ENCODE measurements at regions not wholly inside any gene's neighbourhood (a gene's known extent, or its start where the extent isn't known, plus 50 kb on each side); places are given as distances from the start of the nearest gene placed in this dataset.
"Not testable (repeated sequence)": the region's sequence is repeated elsewhere in the genome, so short reads cannot be mapped to it uniquely, and the experiment has no call there.

DNA sequence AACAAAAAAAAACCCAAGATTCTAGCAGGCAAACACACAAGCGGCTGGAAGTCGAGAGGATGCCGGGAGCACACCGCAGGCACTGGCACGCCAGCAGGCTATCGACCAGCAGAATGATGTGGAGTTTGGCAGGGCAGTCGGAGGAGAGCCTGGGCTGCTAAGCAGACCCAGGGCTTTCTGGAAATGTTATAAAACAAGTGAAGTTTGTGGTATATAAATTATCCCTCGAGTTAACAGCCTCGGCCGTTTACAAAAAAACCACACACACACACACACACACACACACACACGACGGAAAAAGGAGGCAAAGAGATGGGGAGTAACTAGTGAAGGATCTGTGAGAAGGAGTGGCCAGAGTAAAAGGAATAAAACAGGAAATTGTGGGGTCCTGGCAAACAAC, 87.2 kb upstream of the IVNS1ABP start:
- DNase-seq (ENCODE audit: low read depth in 2 of 2): no peak

DNA sequence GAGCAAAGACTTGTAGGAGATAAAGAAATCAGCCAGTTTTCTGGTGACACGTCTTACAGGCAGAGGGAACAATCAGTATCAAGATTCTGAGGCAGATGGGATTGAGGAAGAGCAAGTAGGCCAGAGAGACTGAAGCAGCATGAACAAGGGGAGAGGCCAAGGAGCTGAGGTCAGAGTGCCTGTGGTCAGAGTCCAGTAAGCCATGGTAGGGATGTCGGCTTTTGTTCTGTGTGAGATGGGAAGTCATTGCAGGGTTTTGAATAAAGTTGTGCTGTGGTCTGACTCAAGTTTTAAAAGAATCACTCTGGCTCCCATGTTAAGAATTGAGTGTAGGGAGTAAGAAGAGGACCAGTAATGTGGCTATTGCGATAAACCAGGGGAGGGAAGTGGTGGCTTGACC, 85.9 kb upstream of the IVNS1ABP start:
- DNase-seq (ENCODE audit: low read depth in 2 of 2): no peak

DNA sequence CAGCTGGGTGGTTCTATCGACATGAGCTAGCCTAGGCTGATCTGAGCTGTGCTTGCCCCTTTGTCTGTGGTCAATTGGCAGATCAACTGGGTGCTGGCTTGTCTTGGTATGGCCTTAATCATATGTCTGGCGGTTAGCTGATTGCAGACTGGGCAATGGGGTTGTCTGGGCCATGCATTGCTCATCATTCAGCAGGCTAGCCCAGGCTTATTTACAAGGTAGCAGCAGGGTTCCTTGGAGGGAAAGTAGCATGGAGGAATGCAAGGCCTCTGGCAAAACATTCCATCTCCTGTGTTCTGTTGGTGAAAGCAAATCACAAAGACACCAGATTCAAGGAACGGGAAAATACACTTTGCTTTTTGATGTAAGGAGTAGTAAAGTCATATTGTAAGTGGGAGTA, 84.0 kb upstream of the IVNS1ABP start:
- DNase-seq (ENCODE audit: low read depth in 2 of 2): no peak

DNA sequence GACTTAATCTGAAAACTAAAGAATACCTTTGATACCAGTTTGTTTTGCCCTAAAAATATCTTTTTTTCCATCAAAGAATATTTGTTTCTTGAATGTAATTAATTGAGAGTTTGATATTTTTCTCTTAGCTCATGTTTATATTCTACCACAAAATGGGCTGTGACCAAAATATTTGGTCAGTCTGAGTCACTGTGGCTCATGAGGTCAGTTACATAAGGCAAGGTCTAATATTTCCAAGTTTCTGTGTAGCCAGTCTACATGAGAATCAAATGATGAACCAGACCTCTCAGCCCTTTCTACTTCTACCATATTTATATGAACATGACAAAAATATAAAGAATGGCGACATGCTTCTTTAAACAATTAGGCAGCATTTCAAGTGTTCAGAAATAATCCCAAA, 83.0 kb upstream of the IVNS1ABP start:
- DNase-seq (ENCODE audit: low read depth in 2 of 2): no peak

DNA sequence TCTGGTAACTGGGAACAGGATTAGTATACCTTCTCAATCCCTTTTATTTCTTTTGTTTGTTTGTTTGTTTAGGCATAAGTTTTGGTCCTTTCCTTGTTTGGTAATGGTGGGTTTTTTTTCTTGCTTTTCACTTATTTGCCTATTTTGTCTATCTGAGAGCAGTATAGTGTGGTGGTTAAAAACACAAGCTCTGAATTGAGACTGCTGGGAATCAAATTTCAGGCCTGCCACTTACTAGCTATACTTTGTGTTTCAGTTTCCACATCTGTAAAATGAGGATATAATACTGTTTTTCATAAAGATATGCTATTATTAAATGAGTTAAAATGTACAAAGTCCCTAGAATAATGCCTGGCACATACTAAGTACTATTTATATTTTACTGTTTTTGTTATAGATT, 81.6 kb upstream of the IVNS1ABP start:
- DNase-seq (ENCODE audit: low read depth in 2 of 2): no peak

DNA sequence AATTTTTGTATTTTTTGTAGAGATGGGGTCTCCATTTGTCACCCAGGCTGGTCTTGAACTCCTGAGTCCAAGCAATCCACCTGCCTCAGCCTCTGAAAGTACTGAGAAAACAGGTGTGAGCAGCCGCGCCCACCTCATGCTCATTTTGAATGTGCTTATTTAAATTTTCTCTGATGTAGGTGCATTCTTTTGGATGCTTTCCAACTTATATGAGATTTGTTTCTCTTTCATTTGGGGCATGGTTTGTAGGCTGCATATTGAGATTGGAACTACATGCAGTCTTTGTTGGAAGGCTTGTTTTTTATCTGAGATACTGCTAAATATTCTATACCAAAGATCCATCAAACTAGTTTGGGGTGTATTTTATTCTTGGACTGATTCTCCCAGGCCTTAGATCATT, 81.0 kb upstream of the IVNS1ABP start:
- DNase-seq (ENCODE audit: low read depth in 2 of 2): no peak

DNA sequence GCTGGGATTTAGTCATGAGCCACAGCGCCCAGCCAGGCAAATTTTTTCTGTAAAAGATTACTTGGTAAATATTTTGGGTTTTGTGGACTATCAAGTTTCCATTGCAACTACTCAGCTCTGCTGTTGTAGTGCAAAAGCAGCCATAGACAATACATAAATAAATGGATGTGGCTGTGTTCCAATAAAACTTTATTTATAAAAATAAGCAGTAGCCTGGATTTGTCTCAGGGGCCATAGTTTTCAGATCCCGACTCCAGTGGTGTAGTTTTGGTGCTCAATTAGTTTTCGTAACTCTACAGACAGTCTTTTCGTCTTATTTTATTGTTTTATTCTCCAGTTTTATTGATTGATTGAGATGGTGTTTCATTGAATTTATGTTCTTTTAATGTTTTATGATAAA, 80.1 kb upstream of the IVNS1ABP start:
- DNase-seq (ENCODE audit: low read depth in 2 of 2): no peak

DNA sequence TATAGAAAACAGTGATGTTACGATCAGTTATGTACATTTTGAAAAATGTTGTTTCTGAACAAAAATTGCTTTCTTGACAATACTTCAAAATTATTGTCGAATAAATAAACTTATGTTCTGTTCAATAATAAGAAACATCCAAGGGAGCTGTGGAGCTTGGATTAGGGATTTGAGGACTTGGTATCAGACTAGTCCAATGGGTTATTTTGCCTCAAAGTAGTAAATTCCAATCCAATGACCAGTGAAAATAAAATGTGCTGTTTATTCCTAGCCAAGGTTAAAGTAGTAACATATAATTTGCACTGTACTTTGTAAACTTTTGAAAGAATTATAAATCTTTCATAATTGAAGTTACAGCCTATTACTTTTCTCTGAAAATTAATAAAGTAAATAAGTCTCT, 79.1 kb upstream of the IVNS1ABP start:
- no peak for DNase-seq (ENCODE audit: low read depth in 2 of 2)

DNA sequence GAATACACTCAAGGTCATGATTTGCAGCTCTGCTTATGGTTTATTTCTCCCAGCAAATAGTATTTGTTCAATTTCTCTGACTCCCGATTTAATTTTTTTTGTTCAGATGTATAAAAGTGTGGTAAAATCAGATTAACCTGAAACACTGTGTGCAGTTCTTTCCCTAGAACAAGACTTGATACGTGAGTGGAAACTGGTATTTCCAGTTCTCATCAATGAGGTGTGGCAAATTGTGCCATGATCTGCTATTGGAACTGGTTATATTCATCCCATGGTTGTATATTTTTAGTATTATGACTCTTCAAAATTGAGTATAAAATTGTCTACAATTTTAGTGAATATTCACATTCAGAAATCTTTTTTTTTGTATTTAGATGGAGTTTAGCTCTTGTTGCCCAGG, 76.8 kb upstream of the IVNS1ABP start:
- DNase-seq (ENCODE audit: low read depth in 2 of 2): no peak

DNA sequence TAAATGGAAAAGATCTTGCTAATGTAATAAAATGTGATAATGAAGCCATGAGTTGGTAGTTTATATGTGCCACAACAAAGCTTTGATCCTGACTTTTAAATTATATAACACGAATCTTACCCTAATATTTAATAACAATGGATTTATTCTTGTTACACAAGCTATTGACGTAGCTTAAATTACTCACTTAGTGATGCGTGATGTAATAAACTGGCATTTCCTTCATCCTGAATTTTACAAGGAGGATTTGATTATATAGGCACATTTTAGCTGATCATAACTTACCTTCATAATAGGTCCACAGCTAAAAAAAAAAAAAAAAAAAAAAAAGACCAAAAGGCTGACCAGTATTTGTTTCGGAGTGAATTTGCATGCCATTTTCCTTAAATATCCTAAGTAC, 76.2 kb upstream of the IVNS1ABP start:
- DNase-seq (ENCODE audit: low read depth in 2 of 2): no peak

DNA sequence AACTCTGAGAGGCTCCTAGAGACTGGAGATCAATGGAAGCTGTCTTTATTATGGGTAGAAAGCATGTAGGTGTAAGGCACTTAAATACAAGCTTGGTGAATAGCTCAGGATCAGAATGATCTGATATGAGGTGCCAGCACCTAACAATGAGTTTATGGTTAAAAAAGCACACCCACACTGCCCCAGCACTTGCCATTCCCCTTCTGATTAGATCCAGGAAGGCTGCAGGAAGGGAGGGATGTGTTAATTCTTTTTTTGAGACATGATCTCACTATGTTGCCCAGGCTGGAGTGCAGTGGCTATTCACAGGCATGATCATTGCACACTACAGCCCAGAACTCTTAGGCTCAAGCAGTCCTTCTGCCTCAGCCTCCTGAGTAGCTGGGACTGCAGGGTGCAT, 71.8 kb upstream of the IVNS1ABP start:
- DNase-seq (ENCODE audit: low read depth in 2 of 2): no peak

DNA sequence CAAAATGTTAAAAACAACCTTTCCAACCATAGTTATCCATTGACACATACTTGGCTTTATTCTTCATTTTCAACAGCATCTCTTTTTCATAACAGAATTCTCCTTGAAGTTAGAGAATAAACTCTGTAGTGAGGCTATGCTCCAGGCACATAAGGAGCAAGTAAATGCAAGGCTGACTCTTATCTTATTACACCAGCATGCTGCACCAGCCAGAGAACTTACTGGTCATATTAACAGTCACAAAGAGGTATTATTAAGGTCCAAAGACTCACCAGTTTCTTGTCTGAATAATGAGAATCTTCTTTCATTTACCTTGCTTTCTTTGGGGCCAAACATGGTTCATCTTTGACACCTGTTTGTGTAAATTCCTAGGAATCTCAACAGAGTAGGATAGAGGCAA, 71.3 kb upstream of the IVNS1ABP start:
- no peak for DNase-seq (ENCODE audit: low read depth in 2 of 2)

DNA sequence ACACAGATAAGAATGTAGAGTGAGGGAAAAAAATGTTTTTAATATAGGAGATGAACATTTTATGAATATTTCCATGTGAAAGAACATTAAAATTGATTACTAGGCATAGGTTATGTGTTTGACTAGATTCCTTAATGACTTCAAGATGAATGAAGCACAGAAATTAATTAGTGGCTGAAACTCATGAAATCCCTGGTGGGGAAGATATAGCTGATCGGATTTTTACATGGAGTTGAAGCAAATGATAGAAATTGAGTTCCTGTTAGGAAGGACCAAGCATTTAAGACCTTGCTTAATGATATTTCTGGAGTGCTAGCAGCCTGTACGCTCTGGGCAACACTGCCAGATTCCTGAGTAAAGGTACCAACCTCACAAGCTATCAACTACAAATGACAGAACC, 68.9 kb upstream of the IVNS1ABP start:
- no peak for DNase-seq (ENCODE audit: low read depth in 2 of 2)

DNA sequence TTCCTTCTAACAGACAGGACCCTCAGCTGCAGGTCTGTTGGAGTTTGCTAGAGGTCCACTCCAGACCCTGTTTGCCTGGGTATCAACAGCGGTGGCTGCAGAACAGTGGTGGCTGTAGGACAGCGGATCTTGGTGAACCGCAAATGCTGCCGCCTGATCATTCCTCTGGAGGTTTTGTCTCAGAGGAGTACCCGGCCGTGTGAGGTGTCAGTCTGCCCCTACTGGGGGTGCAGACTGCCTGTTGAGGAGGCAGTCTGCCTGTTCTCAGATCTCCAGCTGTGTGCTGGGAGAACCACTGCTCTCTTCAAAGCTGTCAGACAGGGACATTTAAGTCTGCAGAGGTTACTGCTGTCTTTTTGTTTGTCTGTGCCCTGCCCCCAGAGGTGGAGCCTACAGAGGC, 66.8 kb upstream of the IVNS1ABP start:
- not testable (repeated sequence) for DNase-seq (ENCODE audit: low read depth in 2 of 2)

DNA sequence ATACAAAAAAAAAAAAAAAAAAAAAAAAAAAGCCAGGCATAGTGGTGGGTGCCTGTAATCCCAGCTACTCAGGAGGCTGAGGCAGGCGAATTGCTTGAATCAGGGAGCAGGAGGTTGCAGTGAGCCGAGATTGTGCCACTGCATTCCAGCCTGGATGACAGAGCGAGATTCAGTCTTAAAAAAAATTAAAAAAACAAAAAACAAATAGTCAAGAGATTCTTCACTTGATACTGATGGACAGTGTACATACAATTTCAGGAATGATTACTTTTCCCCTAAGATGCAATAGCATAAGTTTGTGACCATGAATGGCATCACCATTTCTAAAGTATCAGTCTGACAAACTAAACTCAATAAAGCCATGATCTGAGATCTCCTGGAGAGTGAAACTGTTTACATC, 60.8 kb upstream of the IVNS1ABP start:
- no peak for DNase-seq (ENCODE audit: low read depth in 2 of 2)

DNA sequence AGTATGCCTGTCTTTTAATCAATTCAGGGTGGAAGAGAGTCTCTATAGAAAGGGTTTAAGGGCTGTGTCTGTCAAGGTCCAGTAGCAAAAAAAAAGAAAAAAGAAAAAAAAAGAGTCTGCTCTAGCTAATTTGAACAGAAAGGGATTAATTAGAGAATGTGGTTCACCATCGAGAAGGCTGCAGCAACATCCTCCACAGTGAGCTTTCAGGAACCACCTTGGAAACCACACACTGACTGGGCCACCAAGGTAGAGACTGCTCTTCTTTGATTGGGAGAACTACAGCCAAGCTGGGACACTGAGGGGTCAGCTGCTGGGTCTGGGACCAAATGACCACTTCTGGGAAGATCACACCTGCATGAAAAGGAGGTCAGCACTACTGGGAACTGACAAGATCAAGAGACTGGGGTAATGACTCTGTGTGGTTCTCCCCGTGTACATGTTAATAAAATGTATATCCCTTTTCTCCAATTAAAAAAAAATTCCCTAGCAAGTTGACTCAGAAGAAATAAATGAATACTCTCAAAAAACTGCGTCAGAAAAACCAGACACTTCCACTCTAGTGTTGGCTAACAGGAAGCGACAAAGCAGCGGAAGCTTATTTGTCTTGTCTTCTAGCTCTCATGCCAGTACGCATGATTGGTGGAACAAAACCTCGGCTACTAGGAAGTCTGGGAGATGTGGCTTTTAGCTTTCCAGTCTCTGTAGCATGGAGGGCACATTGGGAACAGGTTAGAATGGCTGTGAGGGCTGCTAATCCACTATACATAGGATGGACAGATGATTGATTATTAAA, 60.0 kb upstream of the IVNS1ABP start:
- no peak for DNase-seq (ENCODE audit: low read depth in 2 of 2)

DNA sequence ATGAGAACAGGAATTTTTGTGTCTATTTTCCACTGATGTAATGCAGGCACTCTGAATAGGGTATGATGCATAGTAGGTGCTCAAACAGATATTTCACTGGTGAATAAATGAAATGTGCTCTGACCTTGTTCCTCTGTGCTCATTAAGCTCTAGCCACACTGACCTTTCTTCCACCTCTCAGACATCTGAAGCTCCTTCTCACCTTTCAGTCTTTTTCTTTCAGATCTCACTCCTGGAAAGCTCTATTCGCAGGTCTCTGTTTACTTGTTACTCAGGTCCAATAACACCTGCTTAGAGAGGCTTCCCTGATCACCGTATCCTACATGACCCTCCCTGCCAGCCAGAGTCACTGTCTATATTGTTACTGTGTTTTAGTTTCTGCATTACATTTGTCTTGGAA, 59.2 kb upstream of the IVNS1ABP start:
- DNase-seq (ENCODE audit: low read depth in 2 of 2): no peak

DNA sequence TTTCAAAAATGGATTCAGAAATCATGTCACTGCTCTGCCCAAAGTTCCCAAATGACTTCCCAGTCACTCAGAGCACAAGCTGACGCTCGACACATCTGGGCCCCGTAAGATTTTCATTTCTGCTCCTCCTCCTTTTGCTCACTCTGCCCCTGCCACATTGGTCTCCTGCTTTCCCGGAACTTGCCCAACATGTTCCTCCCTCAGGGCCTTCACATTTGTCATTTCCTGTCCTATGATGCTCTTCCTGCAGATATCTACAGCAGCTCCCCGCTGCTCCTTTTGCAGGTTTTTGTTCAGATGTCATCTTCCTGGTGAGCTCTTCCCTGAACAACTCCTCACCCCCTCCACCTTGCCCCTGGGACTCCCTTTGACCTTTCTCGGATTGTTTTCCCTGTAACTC, 58.5 kb upstream of the IVNS1ABP start:
- DNase-seq (ENCODE audit: low read depth in 2 of 2): no peak

DNA sequence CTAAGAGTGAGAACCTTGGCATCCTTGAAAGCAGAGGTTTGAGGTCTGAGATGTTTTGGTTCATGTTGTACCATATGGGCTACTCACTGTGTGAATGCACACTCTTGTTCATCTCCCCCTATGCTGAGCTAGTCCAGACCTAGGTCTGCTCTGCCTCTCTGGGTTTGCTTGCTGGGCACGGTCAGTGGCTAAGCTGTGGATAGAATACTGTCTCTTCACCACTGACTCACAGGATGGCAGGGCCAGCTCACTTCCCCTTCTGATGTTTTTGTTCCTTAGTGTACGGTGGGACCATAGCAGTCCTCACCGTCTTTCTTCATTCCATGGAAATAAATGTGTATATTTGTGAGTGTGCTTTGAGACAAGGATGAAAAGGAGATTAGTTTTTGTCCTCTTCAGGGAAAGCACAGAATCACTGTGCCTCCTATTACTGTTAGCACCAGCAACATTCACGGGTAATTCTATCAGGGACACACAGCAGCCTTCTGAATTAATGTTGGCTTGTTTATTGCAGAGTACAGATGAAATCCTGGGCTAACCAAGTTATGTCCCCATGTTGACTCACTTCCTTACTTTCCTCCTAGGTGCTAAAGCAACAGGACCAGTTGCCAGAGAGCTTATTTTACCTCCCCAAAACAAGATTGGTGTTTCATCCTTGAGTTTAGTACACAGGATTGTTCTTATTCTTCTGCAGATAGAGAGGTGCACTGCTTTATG, 56.9 kb upstream of the IVNS1ABP start:
- no peak for DNase-seq (ENCODE audit: low read depth in 2 of 2)

DNA sequence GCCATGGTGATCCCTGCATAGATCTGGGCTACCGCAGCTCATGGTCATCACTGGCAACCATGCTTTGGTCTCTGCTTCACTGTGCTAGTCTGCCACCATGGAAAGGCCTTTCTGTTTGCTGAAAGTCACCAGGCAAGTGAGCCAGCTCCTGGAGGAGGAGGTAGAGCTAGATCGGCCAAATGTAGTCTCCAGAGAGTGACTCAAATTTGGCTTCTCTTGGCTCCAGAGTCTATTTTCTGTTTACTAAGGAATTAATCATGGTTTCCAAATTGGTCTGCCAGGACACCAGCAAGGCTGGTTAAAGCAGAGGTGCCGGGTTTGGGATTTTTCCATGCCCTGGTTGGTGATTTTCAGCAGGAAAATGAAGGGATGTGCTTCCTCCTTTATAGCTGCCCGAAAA, 52.7 kb upstream of the IVNS1ABP start:
- no peak for DNase-seq (ENCODE audit: low read depth in 2 of 2)

DNA sequence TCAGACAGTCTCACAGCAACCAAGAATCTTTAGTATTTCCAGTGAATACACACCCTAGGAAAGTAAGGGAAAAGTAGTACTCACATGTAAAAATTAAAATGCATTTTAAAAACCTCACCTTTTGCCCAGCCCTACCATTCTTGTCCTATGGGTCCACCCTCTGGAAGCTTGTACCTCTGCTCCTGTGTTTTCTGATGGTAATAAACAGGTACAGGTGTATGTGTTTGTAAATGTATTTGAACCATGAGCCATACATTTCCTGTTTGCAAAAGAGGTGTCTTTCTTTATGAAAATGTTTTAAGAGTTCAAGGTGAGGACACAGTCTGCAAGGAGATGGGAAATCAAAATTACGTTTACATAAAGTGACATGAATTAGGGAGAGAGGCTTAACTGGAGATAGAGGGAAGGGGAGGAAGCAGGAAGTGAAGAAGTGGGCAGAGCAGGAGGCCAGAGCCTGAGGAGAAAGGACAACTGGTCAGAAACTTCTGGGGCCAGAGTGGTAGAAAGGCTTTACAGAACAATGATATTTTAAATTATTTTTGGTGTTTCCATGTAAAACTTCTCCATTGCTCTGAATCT, 52.0 kb upstream of the IVNS1ABP start:
- DNase-seq (ENCODE audit: low read depth in 2 of 2): no peak

DNA sequence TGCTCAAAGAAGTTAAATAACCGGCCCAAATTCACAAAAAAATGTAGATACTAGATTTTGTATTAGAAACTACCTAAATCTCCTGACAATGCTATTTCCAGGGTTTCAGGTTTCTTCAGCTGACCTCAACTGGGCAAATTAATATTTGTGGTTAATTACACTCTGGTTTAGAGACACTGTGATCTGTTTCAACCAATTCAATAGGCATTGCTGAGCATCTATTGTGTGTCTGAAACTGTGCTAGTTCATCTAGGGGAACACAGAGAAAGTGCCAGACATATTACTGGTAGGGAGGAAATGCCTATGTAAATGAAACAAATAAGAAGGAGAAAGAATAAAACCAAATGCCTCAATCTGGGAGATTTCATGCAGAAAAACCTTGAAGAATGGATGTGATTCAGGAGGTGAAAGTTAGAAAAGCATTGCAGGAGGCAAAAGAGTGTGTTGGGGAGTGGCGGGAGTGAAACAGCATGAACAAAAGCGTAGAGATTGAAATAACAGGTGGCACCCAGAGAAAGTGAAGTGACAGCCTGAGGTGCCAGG, 51.3 kb upstream of the IVNS1ABP start:
- no peak for DNase-seq (ENCODE audit: low read depth in 2 of 2)

DNA sequence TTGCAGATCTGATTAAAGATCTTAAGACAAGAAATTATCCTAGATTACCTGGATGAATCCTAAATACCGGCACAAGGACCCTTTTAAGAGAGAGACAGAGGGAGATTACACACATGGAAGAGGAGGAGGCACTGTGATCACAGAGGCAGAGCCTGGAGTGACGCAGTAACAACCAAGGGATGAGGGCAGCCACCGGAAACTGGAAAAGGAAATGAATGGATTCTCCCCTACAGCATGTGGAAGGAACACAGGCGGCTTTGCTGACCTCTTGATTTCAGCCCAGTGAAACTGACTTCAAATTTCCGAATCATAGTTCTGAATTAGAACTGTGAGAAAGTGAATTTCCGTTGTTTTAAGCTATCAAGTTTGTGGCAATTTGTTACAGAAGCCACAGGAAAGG, 50.2 kb upstream of the IVNS1ABP start:
- DNase-seq (ENCODE audit: low read depth in 2 of 2): no peak

Measured in activated CD4-positive, alpha-beta T cell treated with anti-CD3 and anti-CD28 coated beads for 24 hours (primary cell).